ENCODE measurements at regions not wholly inside any gene's neighbourhood (a gene's known extent, or its start where the extent isn't known, plus 50 kb on each side); places are given as distances from the start of the nearest gene placed in this dataset.
"Not testable (repeated sequence)": the region's sequence is repeated elsewhere in the genome, so short reads cannot be mapped to it uniquely, and the experiment has no call there.

DNA sequence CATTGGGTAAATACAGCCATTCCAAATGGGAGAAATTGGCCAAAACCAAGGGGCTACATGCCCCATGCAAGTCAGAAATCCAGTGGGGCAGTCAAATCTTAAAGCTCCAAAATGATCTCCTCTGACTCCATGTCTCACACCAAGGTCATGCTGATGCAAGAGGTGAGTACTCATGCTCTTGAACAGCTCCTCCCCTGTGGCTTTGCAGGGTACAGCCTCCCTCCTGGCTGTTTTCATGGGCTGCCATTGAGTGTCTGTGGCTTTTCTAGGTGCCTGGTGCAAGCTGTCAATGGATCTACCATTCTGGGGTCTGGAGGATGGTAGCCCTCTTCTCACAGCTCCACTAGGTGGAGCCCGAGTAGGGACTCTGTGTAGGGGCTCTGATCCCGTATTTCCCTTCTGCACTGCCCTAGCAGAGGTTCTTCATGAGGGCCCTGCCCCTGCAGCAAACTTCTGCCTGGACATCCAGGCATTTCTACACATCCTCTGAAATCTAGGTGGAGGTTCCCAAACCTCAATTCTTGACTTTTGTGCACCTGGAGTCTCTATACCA is 135.7 kb upstream of the TSHZ3 start:
- TF ChIP-seq EZH2 (IDR thresholded peaks at IDR 0.05; ENCODE audit: insufficient read depth, low read length), result not testable (repeated sequence)
- TF ChIP-seq, protein P1, sequence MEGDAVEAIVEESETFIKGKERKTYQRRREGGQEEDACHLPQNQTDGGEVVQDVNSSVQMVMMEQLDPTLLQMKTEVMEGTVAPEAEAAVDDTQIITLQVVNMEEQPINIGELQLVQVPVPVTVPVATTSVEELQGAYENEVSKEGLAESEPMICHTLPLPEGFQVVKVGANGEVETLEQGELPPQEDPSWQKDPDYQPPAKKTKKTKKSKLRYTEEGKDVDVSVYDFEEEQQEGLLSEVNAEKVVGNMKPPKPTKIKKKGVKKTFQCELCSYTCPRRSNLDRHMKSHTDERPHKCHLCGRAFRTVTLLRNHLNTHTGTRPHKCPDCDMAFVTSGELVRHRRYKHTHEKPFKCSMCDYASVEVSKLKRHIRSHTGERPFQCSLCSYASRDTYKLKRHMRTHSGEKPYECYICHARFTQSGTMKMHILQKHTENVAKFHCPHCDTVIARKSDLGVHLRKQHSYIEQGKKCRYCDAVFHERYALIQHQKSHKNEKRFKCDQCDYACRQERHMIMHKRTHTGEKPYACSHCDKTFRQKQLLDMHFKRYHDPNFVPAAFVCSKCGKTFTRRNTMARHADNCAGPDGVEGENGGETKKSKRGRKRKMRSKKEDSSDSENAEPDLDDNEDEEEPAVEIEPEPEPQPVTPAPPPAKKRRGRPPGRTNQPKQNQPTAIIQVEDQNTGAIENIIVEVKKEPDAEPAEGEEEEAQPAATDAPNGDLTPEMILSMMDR (IDR thresholded peaks at IDR 0.05; ENCODE audit: insufficient read depth, low read depth, low read length), result not testable (repeated sequence)

All from astrocyte (in vitro differentiated cells and primary cell).